ENCODE measurements at regions not wholly inside any gene's neighbourhood (a gene's known extent, or its start where the extent isn't known, plus 50 kb on each side); places are given as distances from the start of the nearest gene placed in this dataset.

- H3K9me3 Mint-ChIP-seq (ENCODE audit: low read depth) = no peaks in the 10 kb centered on the region
- no peak for DNase-seq
- H3K4me3 Mint-ChIP-seq = no peak overlapping the region
- no peaks in the 10 kb centered on the region for H3K36me3 Mint-ChIP-seq (ENCODE audit: low read depth)
- ATAC-seq = no peak
- intact Hi-C loops (cut with DNase I, micrococcal nuclease) = no loop called here
- H3K27me3 Mint-ChIP-seq = no peaks in the 10 kb centered on the region
- H3K27ac Mint-ChIP-seq = no peak overlapping the region
- POLR2A ChIA-PET = no interaction called here
- no peaks in the 10 kb centered on the region for H3K4me1 Mint-ChIP-seq
- CTCF ChIA-PET = no interaction called here
Observed at GRCh38 chr17:72401883-72402726, 281.3 kb downstream of the SOX9 start.

GRCh38 chr17:72402727-72403210, 281.9 kb downstream of the SOX9 start:
- CTCF ChIA-PET = no interaction called here

GRCh38 chr17:72403713-72404209, 282.9 kb downstream of the SOX9 start:
- Mint-ChIP-seq H3K27ac (no peak overlapping the region), H3K27me3 (no peaks in the 10 kb centered on the region), H3K4me3 (no peak overlapping the region), H3K9me3 (ENCODE audit: low read depth) (no peaks in the 10 kb centered on the region), H3K4me1 (no peaks in the 10 kb centered on the region), H3K36me3 (ENCODE audit: low read depth) (no peaks in the 10 kb centered on the region)
- ChIA-PET CTCF (no interaction called here), POLR2A (no interaction called here)
- intact Hi-C loops (cut with DNase I, micrococcal nuclease) = no loop called here
- DNase-seq (no peak), ATAC-seq (no peak)

More at GRCh38 chr17:72402727-72403210, 281.9 kb downstream of the SOX9 start:
- H3K27ac Mint-ChIP-seq = no peak overlapping the region
- no peak overlapping the region for H3K4me3 Mint-ChIP-seq
- no peaks in the 10 kb centered on the region for H3K4me1 Mint-ChIP-seq
- no peak for DNase-seq
- intact Hi-C loops (cut with DNase I, micrococcal nuclease) = no loop called here
- POLR2A ChIA-PET = no interaction called here
- H3K36me3 Mint-ChIP-seq (ENCODE audit: low read depth) = no peaks in the 10 kb centered on the region
- ATAC-seq = no peak
- no peaks in the 10 kb centered on the region for H3K9me3 Mint-ChIP-seq (ENCODE audit: low read depth)
- H3K27me3 Mint-ChIP-seq = no peaks in the 10 kb centered on the region

GRCh38 chr17:72404872-72405271, 284.1 kb downstream of the SOX9 start:
- no peak for DNase-seq
- CTCF ChIA-PET = no interaction called here
- POLR2A ChIA-PET = no interaction called here
- Mint-ChIP-seq H3K36me3 (ENCODE audit: low read depth) (no peaks in the 10 kb centered on the region), H3K9me3 (ENCODE audit: low read depth) (no peaks in the 10 kb centered on the region), H3K27me3 (no peaks in the 10 kb centered on the region), H3K27ac (no peak overlapping the region), H3K4me3 (no peak overlapping the region), H3K4me1 (no peaks in the 10 kb centered on the region)
- intact Hi-C loops (cut with DNase I, micrococcal nuclease) = no loop called here
- ATAC-seq = no peak

- no peak for ATAC-seq
- ChIA-PET CTCF (interaction anchor here (0.5 kb wide), 1 partner anchor 183 kb away, joined by 3 read pairs; no protein-coding TSS in a partner anchor), POLR2A (no interaction called here)
- H3K36me3 Mint-ChIP-seq (ENCODE audit: low read depth) = no peaks in the 10 kb centered on the region
- no peak overlapping the region for H3K27ac Mint-ChIP-seq
- H3K9me3 Mint-ChIP-seq (ENCODE audit: low read depth) = no peaks in the 10 kb centered on the region
- intact Hi-C loops (cut with DNase I, micrococcal nuclease) = no loop called here
- DNase-seq = no peak
- H3K4me3 Mint-ChIP-seq = no peak overlapping the region
- no peaks in the 10 kb centered on the region for H3K4me1 Mint-ChIP-seq
- H3K27me3 Mint-ChIP-seq = no peaks in the 10 kb centered on the region
Observed at GRCh38 chr17:72405662-72406230, 284.9 kb downstream of the SOX9 start.

- ChIA-PET POLR2A (no interaction called here), CTCF (interaction anchor here (0.5 kb wide), 1 partner anchor 183 kb away, joined by 3 read pairs; no protein-coding TSS in a partner anchor)
- DNase-seq (no peak), ATAC-seq (no peak)
- no peaks in the 10 kb centered on the region for H3K9me3 Mint-ChIP-seq (ENCODE audit: low read depth)
- no peaks in the 10 kb centered on the region for H3K27me3 Mint-ChIP-seq
- intact Hi-C loops (cut with DNase I, micrococcal nuclease) = no loop called here
- no peak overlapping the region for H3K27ac Mint-ChIP-seq
- H3K4me3 Mint-ChIP-seq = no peak overlapping the region
- no peaks in the 10 kb centered on the region for H3K36me3 Mint-ChIP-seq (ENCODE audit: low read depth)
- H3K4me1 Mint-ChIP-seq = no peaks in the 10 kb centered on the region
Observed at GRCh38 chr17:72406498-72406897, 285.7 kb downstream of the SOX9 start.

- Mint-ChIP-seq H3K9me3 (ENCODE audit: low read depth) (no peaks in the 10 kb centered on the region), H3K36me3 (ENCODE audit: low read depth) (no peaks in the 10 kb centered on the region), H3K4me3 (no peak overlapping the region), H3K4me1 (no peaks in the 10 kb centered on the region), H3K27ac (no peak overlapping the region), H3K27me3 (no peaks in the 10 kb centered on the region)
- ATAC-seq (no peak), DNase-seq (no peak)
- ChIA-PET CTCF (no interaction called here), POLR2A (no interaction called here)
- intact Hi-C loops (cut with DNase I, micrococcal nuclease) = no loop called here
Observed at GRCh38 chr17:72407336-72407909, 286.6 kb downstream of the SOX9 start.

- H3K4me3 Mint-ChIP-seq = no peak overlapping the region
- H3K36me3 Mint-ChIP-seq (ENCODE audit: low read depth) = no peaks in the 10 kb centered on the region
- intact Hi-C loops (cut with DNase I, micrococcal nuclease) = no loop called here
Observed at GRCh38 chr17:72407931-72408330, 287.1 kb downstream of the SOX9 start.

GRCh38 chr17:72408641-72409040, 287.8 kb downstream of the SOX9 start:
- ChIA-PET POLR2A (interaction anchor here (0.6 kb wide), 1 partner anchor 61 kb away, joined by 3 read pairs; no protein-coding TSS in a partner anchor), CTCF (no interaction called here)
- ATAC-seq (no peak), DNase-seq (no peak)
- Mint-ChIP-seq H3K9me3 (ENCODE audit: low read depth) (no peaks in the 10 kb centered on the region), H3K27me3 (no peaks in the 10 kb centered on the region), H3K4me1 (no peaks in the 10 kb centered on the region), H3K36me3 (ENCODE audit: low read depth) (no peaks in the 10 kb centered on the region), H3K4me3 (no peak overlapping the region), H3K27ac (no peak overlapping the region)
- intact Hi-C loops (cut with DNase I, micrococcal nuclease) = no loop called here

More at GRCh38 chr17:72407931-72408330, 287.1 kb downstream of the SOX9 start:
- DNase-seq (no peak), ATAC-seq (no peak)
- POLR2A ChIA-PET = no interaction called here
- no peaks in the 10 kb centered on the region for H3K9me3 Mint-ChIP-seq (ENCODE audit: low read depth)
- H3K4me1 Mint-ChIP-seq = no peaks in the 10 kb centered on the region
- CTCF ChIA-PET = interaction anchor here (0.6 kb wide), 1 partner anchor 28 kb away, joined by 3 read pairs; no protein-coding TSS in a partner anchor
- no peaks in the 10 kb centered on the region for H3K27me3 Mint-ChIP-seq
- H3K27ac Mint-ChIP-seq = no peak overlapping the region

- DNase-seq (no peak), ATAC-seq (no peak)
- H3K36me3 Mint-ChIP-seq (ENCODE audit: low read depth) = no peaks in the 10 kb centered on the region
- ChIA-PET CTCF (interaction anchor here (0.6 kb wide), 1 partner anchor 36 kb away, joined by 4 read pairs; no protein-coding TSS in a partner anchor), POLR2A (no interaction called here)
- no peak overlapping the region for H3K27ac Mint-ChIP-seq
- H3K4me3 Mint-ChIP-seq = no peak overlapping the region
- intact Hi-C loops (cut with DNase I, micrococcal nuclease) = no loop called here
- no peaks in the 10 kb centered on the region for H3K27me3 Mint-ChIP-seq
- H3K9me3 Mint-ChIP-seq (ENCODE audit: low read depth) = no peaks in the 10 kb centered on the region
- no peaks in the 10 kb centered on the region for H3K4me1 Mint-ChIP-seq
Observed at GRCh38 chr17:72409405-72410002, 288.7 kb downstream of the SOX9 start.

GRCh38 chr17:72411124-72411563, 290.3 kb downstream of the SOX9 start:
- Mint-ChIP-seq H3K27me3 (no peaks in the 10 kb centered on the region), H3K36me3 (ENCODE audit: low read depth) (no peaks in the 10 kb centered on the region), H3K9me3 (ENCODE audit: low read depth) (no peaks in the 10 kb centered on the region), H3K4me3 (no peak overlapping the region), H3K27ac (no peak overlapping the region), H3K4me1 (no peaks in the 10 kb centered on the region)
- ChIA-PET POLR2A (no interaction called here), CTCF (interaction anchor here (0.6 kb wide), 1 partner anchor 750 kb away, joined by 3 read pairs; no protein-coding TSS in a partner anchor)
- intact Hi-C loops (cut with DNase I, micrococcal nuclease) = no loop called here
- DNase-seq (no peak), ATAC-seq (no peak)

Data from activated CD4-positive, alpha-beta T cell treated with anti-CD3 and anti-CD28 coated beads for 36 hours (primary cell).